ENCODE measurements at regions not wholly inside any gene's neighbourhood (a gene's known extent, or its start where the extent isn't known, plus 50 kb on each side); places are given as distances from the start of the nearest gene placed in this dataset.

GRCh38 chr7:13307040-13307439 is 619.6 kb downstream of the ARL4A start:
- H2AFZ ChIP-seq (ENCODE audit: low read depth, low read length, severe bottlenecking) = no peak overlapping the region
- H3K27me3 ChIP-seq (ENCODE audit: low read length) = no peaks in the 10 kb centered on the region
- H3K4me2 ChIP-seq (ENCODE audit: low read depth, low read length, poor library complexity, severe bottlenecking) = no peak overlapping the region
- no peaks in the 10 kb centered on the region for H3K9me2 ChIP-seq (replicated peaks; ENCODE audit: insufficient read depth, low read length)
- H3K79me2 ChIP-seq (ENCODE audit: insufficient read depth, low read length) = no peaks in the 10 kb centered on the region
- H3K9me3 ChIP-seq (ENCODE audit: insufficient read depth, low read length) = peaks cover 38% of the 10 kb centered on the region; the same call in 1 of the 2 replicates
- no peaks in the 10 kb centered on the region for H3F3A ChIP-seq (ENCODE audit: insufficient read depth)
- no peak overlapping the region for H3K9ac ChIP-seq (ENCODE audit: low read length)
- H3K4me3 ChIP-seq (ENCODE audit: insufficient read depth, low read length, poor library complexity, severe bottlenecking) = no peak overlapping the region
- no peaks in the 10 kb centered on the region for H3K36me3 ChIP-seq (ENCODE audit: low read length)
- H4K20me1 ChIP-seq (ENCODE audit: low read depth, low read length) = no peaks in the 10 kb centered on the region
- TF ChIP-seq CTCF (IDR thresholded peaks at IDR 0.05; ENCODE audit: insufficient read depth, low read length, poor library complexity, severe bottlenecking) (no peak), EZH2phosphoT487 (conservative IDR thresholded peaks at IDR 0.05; ENCODE audit: low read length) (no peak)
- H3K27ac ChIP-seq (ENCODE audit: low read depth, low read length) = no peak overlapping the region

- Histone ChIP-seq H3K9me2 (replicated peaks; ENCODE audit: insufficient read depth, low read length) (no peaks in the 10 kb centered on the region), H3K79me2 (ENCODE audit: insufficient read depth, low read length) (no peaks in the 10 kb centered on the region), H2AFZ (ENCODE audit: low read depth, low read length, severe bottlenecking) (no peak overlapping the region), H3F3A (ENCODE audit: insufficient read depth) (no peaks in the 10 kb centered on the region), H3K4me2 (ENCODE audit: low read depth, low read length, poor library complexity, severe bottlenecking) (no peak overlapping the region), H3K4me3 (ENCODE audit: insufficient read depth, low read length, poor library complexity, severe bottlenecking) (no peak overlapping the region), H3K9me3 (ENCODE audit: insufficient read depth, low read length) (peaks cover 45% of the 10 kb centered on the region; the same call in 1 of the 2 replicates), H3K9ac (ENCODE audit: low read length) (no peak overlapping the region), H3K27ac (ENCODE audit: low read depth, low read length) (no peak overlapping the region), H3K36me3 (ENCODE audit: low read length) (peaks cover under 1% of the 10 kb centered on the region; the same call in 1 of the 2 replicates), H3K27me3 (ENCODE audit: low read length) (no peaks in the 10 kb centered on the region), H4K20me1 (ENCODE audit: low read depth, low read length) (no peaks in the 10 kb centered on the region)
- TF ChIP-seq CTCF (IDR thresholded peaks at IDR 0.05; ENCODE audit: insufficient read depth, low read length, poor library complexity, severe bottlenecking) (no peak), EZH2phosphoT487 (conservative IDR thresholded peaks at IDR 0.05; ENCODE audit: low read length) (no peak)
Measured at GRCh38 chr7:13308423-13308822, 621.0 kb downstream of the ARL4A start.

GRCh38 chr7:13309535-13309934 is 622.1 kb downstream of the ARL4A start:
- H3K9me2 ChIP-seq (replicated peaks; ENCODE audit: insufficient read depth, low read length) = no peaks in the 10 kb centered on the region
- H4K20me1 ChIP-seq (ENCODE audit: low read depth, low read length) = no peaks in the 10 kb centered on the region
- peaks cover 40% of the 10 kb centered on the region; the same call in 1 of the 2 replicates for H3K9me3 ChIP-seq (ENCODE audit: insufficient read depth, low read length)
- no peaks in the 10 kb centered on the region for H3K79me2 ChIP-seq (ENCODE audit: insufficient read depth, low read length)
- no peak overlapping the region for H3K9ac ChIP-seq (ENCODE audit: low read length)
- H3K36me3 ChIP-seq (ENCODE audit: low read length) = peaks cover 4% of the 10 kb centered on the region; the same call in 1 of the 2 replicates
- no peak overlapping the region for H3K4me3 ChIP-seq (ENCODE audit: insufficient read depth, low read length, poor library complexity, severe bottlenecking)
- TF ChIP-seq CTCF (IDR thresholded peaks at IDR 0.05; ENCODE audit: insufficient read depth, low read length, poor library complexity, severe bottlenecking) = no peak
- no peak for TF ChIP-seq EZH2phosphoT487 (conservative IDR thresholded peaks at IDR 0.05; ENCODE audit: low read length)
- H3K27me3 ChIP-seq (ENCODE audit: low read length) = no peaks in the 10 kb centered on the region
- H2AFZ ChIP-seq (ENCODE audit: low read depth, low read length, severe bottlenecking) = peak overlapping the region; percentile 47
- H3K4me2 ChIP-seq (ENCODE audit: low read depth, low read length, poor library complexity, severe bottlenecking) = no peak overlapping the region
- H3K27ac ChIP-seq (ENCODE audit: low read depth, low read length) = no peak overlapping the region
- H3F3A ChIP-seq (ENCODE audit: insufficient read depth) = no peaks in the 10 kb centered on the region

All from SU-DHL-6 (cell line).